ENCODE measurements at regions not wholly inside any gene's neighbourhood (a gene's known extent, or its start where the extent isn't known, plus 50 kb on each side); places are given as distances from the start of the nearest gene placed in this dataset.
A peak's percentile ranks its signal among the peaks of the same experiment; 100 is the strongest.
"Not testable (repeated sequence)": the region's sequence is repeated elsewhere in the genome, so short reads cannot be mapped to it uniquely, and the experiment has no call there.

GRCh38 chr13:81874681-81875661 is 1534.0 kb upstream of the SPRY2 start:
- no peak for DNase-seq

- no peak for DNase-seq
Observed at GRCh38 chr13:81874253-81874652, 1533.3 kb upstream of the SPRY2 start.

GRCh38 chr13:81872581-81872980 is 1531.7 kb upstream of the SPRY2 start:
- DNase-seq, result peak; percentile 74

- not testable (repeated sequence) for DNase-seq
Observed at GRCh38 chr13:81871751-81872325, 1530.9 kb upstream of the SPRY2 start.

GRCh38 chr13:81848291-81848690 is 1507.4 kb upstream of the SPRY2 start:
- no peak for DNase-seq

- DNase-seq, result no peak
Observed at GRCh38 chr13:81846771-81847170, 1505.8 kb upstream of the SPRY2 start.

- no peak for DNase-seq
Observed at GRCh38 chr13:81821259-81821658, 1480.3 kb upstream of the SPRY2 start.

- no peak for DNase-seq
Observed at GRCh38 chr13:81800433-81800832, 1459.5 kb upstream of the SPRY2 start.

- DNase-seq, result no peak
Observed at GRCh38 chr13:81795710-81796109, 1454.8 kb upstream of the SPRY2 start.

GRCh38 chr13:81791641-81792040 is 1450.7 kb upstream of the SPRY2 start:
- no peak for DNase-seq

GRCh38 chr13:81781471-81781870 is 1440.5 kb upstream of the SPRY2 start:
- DNase-seq, result no peak

GRCh38 chr13:81779876-81780275 is 1439.0 kb upstream of the SPRY2 start:
- DNase-seq, result no peak

GRCh38 chr13:81778350-81778749 is 1437.4 kb upstream of the SPRY2 start:
- no peak for DNase-seq

GRCh38 chr13:81773263-81773662 is 1432.3 kb upstream of the SPRY2 start:
- DNase-seq, result no peak

- DNase-seq, result peak; percentile 58
Observed at GRCh38 chr13:81771951-81772350, 1431.0 kb upstream of the SPRY2 start.

GRCh38 chr13:81770868-81771505 is 1430.1 kb upstream of the SPRY2 start:
- no peak for DNase-seq

- DNase-seq, result no peak
Observed at GRCh38 chr13:81762449-81762848, 1421.5 kb upstream of the SPRY2 start.

- no peak for DNase-seq
Observed at GRCh38 chr13:81760316-81760715, 1419.4 kb upstream of the SPRY2 start.

GRCh38 chr13:81757348-81757970 is 1416.5 kb upstream of the SPRY2 start:
- no peak for DNase-seq

- no peak for DNase-seq
Observed at GRCh38 chr13:81745391-81745790, 1404.5 kb upstream of the SPRY2 start.

- no peak for DNase-seq
Observed at GRCh38 chr13:81738364-81738763, 1397.4 kb upstream of the SPRY2 start.

GRCh38 chr13:81726037-81726726 is 1385.3 kb upstream of the SPRY2 start:
- DNase-seq, result no peak

GRCh38 chr13:81722456-81722855 is 1381.5 kb upstream of the SPRY2 start:
- no peak for DNase-seq
